IMR-90 (cell line): ENCODE measurements at regions not wholly inside any gene's neighbourhood (a gene's known extent, or its start where the extent isn't known, plus 50 kb on each side); places are given as distances from the start of the nearest gene placed in this dataset.

ENCODE experiments used
- ATAC-seq: fragments of 200-7000 bp; cut with Tn5 transposase; 2 replicates; pipeline ENCODE4 v1.9.1; 2020; ENCODE audit warnings: low read depth, mild to moderate bottlenecking, moderate library complexity
- BruUV-seq: library from RNA; stranded (reverse); fragments of 400-500 nt; replicated peaks from 2 replicates; lab custom pipeline; 2021; lab: Mats Ljungman, UMichigan
- CTCF ChIA-PET: fragments of 300-600 bp; formaldehyde crosslinking; extraction: SDS; loops from one replicate; lab custom pipeline; 2021; ENCODE audit warnings: antibody characterized with exemption; lab: Yijun Ruan, JAX
- POLR2A ChIA-PET: fragments of 300-600 bp; sonication (Branson Sonifier 250); formaldehyde crosslinking; loops from one replicate; lab custom pipeline; 2022; ENCODE audit warnings: antibody characterized with exemption; ENCODE audit not compliant: unreplicated experiment; lab: Charles Lee
- DNase-seq: peaks from one replicate; pipeline ENCODE4 v3.0.0; 2013
- H2AFZ ChIP-seq: replicated peaks from 2 replicates; pipeline ENCODE3; 2013; ENCODE audit warnings: low read length, mild to moderate bottlenecking; ENCODE audit not compliant: poor library complexity
- H2AK5ac ChIP-seq: 2 replicates; pipeline ENCODE4 v1.6.1; 2013; ENCODE audit warnings: low read depth, low read length, inconsistent platforms
- H2AK9ac ChIP-seq: replicated peaks from 2 replicates; pipeline ENCODE3; 2013; ENCODE audit warnings: mild to moderate bottlenecking, low read depth, low read length, moderate library complexity; ENCODE audit not compliant: poor library complexity
- H2BK120ac ChIP-seq: 2 replicates; pipeline ENCODE4 v1.6.1; 2013; ENCODE audit warnings: low read depth, low read length, inconsistent platforms
- H2BK15ac ChIP-seq: 3 replicates; pipeline ENCODE4 v1.6.1; 2013; ENCODE audit warnings: low read depth, low read length, inconsistent platforms
- H2BK20ac ChIP-seq: 2 replicates; pipeline ENCODE4 v1.6.1; 2013; ENCODE audit warnings: low read depth, mild to moderate bottlenecking, inconsistent platforms, low read length, moderate library complexity
- H2BK5ac ChIP-seq: 2 replicates; pipeline ENCODE4 v1.6.1; 2013; ENCODE audit warnings: mild to moderate bottlenecking, low read depth, low read length, inconsistent platforms; ENCODE audit not compliant: poor library complexity, severe bottlenecking
- H3K14ac ChIP-seq: replicated peaks from 2 replicates; pipeline ENCODE4 v1.6.1; 2013; ENCODE audit warnings: low read depth, low read length, inconsistent platforms
- H3K18ac ChIP-seq: 2 replicates; pipeline ENCODE4 v1.6.1; 2013; ENCODE audit warnings: low read depth, low read length, control low read depth
- H3K23ac ChIP-seq: 2 replicates; pipeline ENCODE4 v1.6.1; 2013; ENCODE audit warnings: low read depth, low read length, inconsistent platforms
- H3K27ac ChIP-seq: 2 replicates; pipeline ENCODE4 v1.5.1; 2013; ENCODE audit warnings: mild to moderate bottlenecking, control low read depth, low read length; ENCODE audit not compliant: insufficient read depth
- H3K27me3 ChIP-seq: 2 replicates; pipeline ENCODE4 v1.6.1; 2013; ENCODE audit warnings: low read length; ENCODE audit not compliant: control insufficient read depth, insufficient read depth
- H3K36me3 ChIP-seq: 2 replicates; pipeline ENCODE4 v1.6.1; 2013; ENCODE audit warnings: low read length, mixed read lengths; ENCODE audit not compliant: control insufficient read depth, insufficient read depth
- H3K4ac ChIP-seq: 2 replicates; pipeline ENCODE4 v1.6.1; 2013; ENCODE audit warnings: low read depth, low read length, inconsistent platforms
- H3K4me1 ChIP-seq: 2 replicates; pipeline ENCODE4 v1.6.1; 2013; ENCODE audit warnings: low read length, mixed read lengths; ENCODE audit not compliant: control insufficient read depth, insufficient read depth
- H3K4me2 ChIP-seq: 2 replicates; pipeline ENCODE4 v1.6.1; 2013; ENCODE audit warnings: low read depth, mild to moderate bottlenecking, control low read depth, low read length, moderate library complexity
- H3K4me3 ChIP-seq: 2 replicates; pipeline ENCODE4 v1.5.1; 2013; ENCODE audit warnings: low read depth, mild to moderate bottlenecking, control low read depth, low read length, moderate library complexity; ENCODE audit not compliant: insufficient read depth
- H3K56ac ChIP-seq: 2 replicates; pipeline ENCODE4 v1.6.1; 2013; ENCODE audit warnings: low read length, inconsistent platforms; ENCODE audit not compliant: insufficient read depth; ENCODE audit errors: extremely low read depth
- H3K79me1 ChIP-seq, 2 experiments: 2 replicates each; pipeline ENCODE4 v1.6.1; 2013; ENCODE audit warnings: low read length in 2 of 2, inconsistent platforms in 1 of 2, low read depth in 1 of 2
- H3K9ac ChIP-seq: 2 replicates; pipeline ENCODE4 v1.6.1; 2013; ENCODE audit warnings: low read depth, low read length, control low read depth
- H3K9me1 ChIP-seq: 2 replicates; pipeline ENCODE4 v1.6.1; 2013; ENCODE audit warnings: low read length, inconsistent platforms; ENCODE audit not compliant: insufficient read depth
- H3K9me3 ChIP-seq: 2 replicates; pipeline ENCODE4 v1.6.1; 2013; ENCODE audit warnings: low read length; ENCODE audit not compliant: control insufficient read depth, insufficient read depth
- H4K20me1 ChIP-seq: 2 replicates; pipeline ENCODE4 v1.6.1; 2013; ENCODE audit warnings: low read length, inconsistent platforms; ENCODE audit not compliant: insufficient read depth
- H4K5ac ChIP-seq: 2 replicates; pipeline ENCODE4 v1.6.1; 2013; ENCODE audit warnings: mild to moderate bottlenecking, low read depth, low read length, control low read depth
- H4K8ac ChIP-seq, 2 experiments: 2 replicates each; pipeline ENCODE4 v1.6.1; 2013; ENCODE audit warnings: low read depth in 2 of 2, low read length in 2 of 2, control low read depth in 1 of 2, inconsistent platforms in 1 of 2
- H4K91ac ChIP-seq: 2 replicates; pipeline ENCODE4 v1.6.1; 2013; ENCODE audit warnings: low read depth, low read length, inconsistent platforms; ENCODE audit not compliant: insufficient read depth
- CHD1 ChIP-seq: IDR thresholded peaks from 2 replicates; pipeline ENCODE4 v1.6.1; 2012; ENCODE audit warnings: low read depth, low read length, improper control_type of control experiment
- FOS ChIP-seq: fragments of 150-350 bp; IDR thresholded peaks from 2 replicates; pipeline ENCODE4 v1.6.1; 2016; ENCODE audit warnings: low read depth, low read length
- MAFK ChIP-seq: IDR thresholded peaks from 2 replicates; pipeline ENCODE4 v1.6.1; 2012; ENCODE audit warnings: low read depth, low read length, improper control_type of control experiment
- MXI1 ChIP-seq: IDR thresholded peaks from 2 replicates; pipeline ENCODE4 v1.6.1; 2012; ENCODE audit warnings: low read depth, mild to moderate bottlenecking, low read length, moderate library complexity, borderline replicate concordance
- NFE2L2 ChIP-seq: fragments of 150-350 bp; IDR thresholded peaks from 2 replicates; pipeline ENCODE4 v1.6.1; 2016; ENCODE audit warnings: low read depth, mild to moderate bottlenecking, low read length
- WGBS, 2 experiments: methylation state at CpG; one replicate each; pipeline versions ENCODE4 v1.1.5 to v1.1.7; 2013; ENCODE audit warnings: missing lambda C conversion rate in 2 of 2; ENCODE audit not compliant: insufficient read length in 1 of 2; ENCODE audit errors: extremely low coverage in 2 of 2; 5-methylcytosine and 5-hydroxymethylcytosine counted together
- dilution Hi-C: fragments of 300-500 bp; cut with HindIII; formaldehyde crosslinking; loops from one replicate; pipeline ENCODE4 v1.14.3; 2018; ENCODE audit warnings: low sequenced_read_pairs; ENCODE audit not compliant: unreplicated experiment
- in situ Hi-C: fragments of 300-500 bp; cut with MboI; formaldehyde crosslinking; loops from 3 replicates; pipeline ENCODE4 v1.14.3; 2019; ENCODE audit warnings: low sequenced_read_pairs, inconsistent platforms, mixed read lengths
- intact Hi-C: fragments of 100-400 bp; cut with micrococcal nuclease; formaldehyde crosslinking; loops from 2 replicates; pipeline ENCODE4 v1.10.0; 2022
- TF ChIP-seq, protein P1 (sequence below): conservative IDR thresholded peaks from 2 replicates; pipeline ENCODE4 v1.5.1; 2012; ENCODE audit warnings: mild to moderate bottlenecking, low read depth, low read length, improper control_type of control experiment

DNA sequence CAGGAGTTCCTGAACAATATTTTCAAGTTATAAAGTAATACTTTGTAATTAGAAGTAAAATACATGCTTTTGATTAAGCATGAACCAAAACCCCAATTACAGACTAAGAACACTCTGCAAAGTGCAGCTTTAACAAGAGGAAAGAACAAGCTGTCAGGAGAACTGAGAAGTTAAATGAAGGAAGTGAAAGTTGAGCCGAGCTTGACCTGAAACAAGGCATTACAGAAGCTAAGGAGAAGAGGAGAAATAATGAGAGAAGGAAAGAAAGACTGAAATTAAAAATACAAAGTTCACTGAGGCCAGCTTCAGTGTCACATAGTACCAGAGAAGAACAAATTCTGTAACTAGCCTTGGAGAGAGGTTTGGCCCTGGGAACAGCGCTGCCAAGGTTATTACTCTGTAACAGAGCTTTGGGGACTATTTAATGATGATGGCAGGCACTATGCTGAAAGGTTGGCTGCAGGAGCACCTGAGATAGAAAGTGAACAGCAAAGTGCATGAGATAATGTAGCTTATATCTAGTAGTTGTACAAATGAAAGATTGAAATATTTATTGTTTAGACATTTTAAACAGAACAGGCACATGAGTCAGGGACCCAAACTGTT, 241.9 kb upstream of the PEX5L start:
- POLR2A ChIA-PET = no interaction called here
- H3K36me3 ChIP-seq = no peaks in the 10 kb centered on the region
- no peak overlapping the region for H3K23ac ChIP-seq
- no peak overlapping the region for H3K56ac ChIP-seq
- H3K9ac ChIP-seq = no peak overlapping the region
- H2BK20ac ChIP-seq = no peak overlapping the region
- H2BK5ac ChIP-seq = no peak overlapping the region
- no peak for ATAC-seq
- H3K79me1 ChIP-seq = no peaks in the 10 kb centered on the region
- CTCF ChIA-PET = no interaction called here
- H4K8ac ChIP-seq = no peak overlapping the region
- no peaks in the 10 kb centered on the region for H4K20me1 ChIP-seq
- TF ChIP-seq CHD1 (no peak), FOS (no peak), MXI1 (no peak), NFE2L2 (no peak), MAFK (no peak)
- TF ChIP-seq, protein P1, sequence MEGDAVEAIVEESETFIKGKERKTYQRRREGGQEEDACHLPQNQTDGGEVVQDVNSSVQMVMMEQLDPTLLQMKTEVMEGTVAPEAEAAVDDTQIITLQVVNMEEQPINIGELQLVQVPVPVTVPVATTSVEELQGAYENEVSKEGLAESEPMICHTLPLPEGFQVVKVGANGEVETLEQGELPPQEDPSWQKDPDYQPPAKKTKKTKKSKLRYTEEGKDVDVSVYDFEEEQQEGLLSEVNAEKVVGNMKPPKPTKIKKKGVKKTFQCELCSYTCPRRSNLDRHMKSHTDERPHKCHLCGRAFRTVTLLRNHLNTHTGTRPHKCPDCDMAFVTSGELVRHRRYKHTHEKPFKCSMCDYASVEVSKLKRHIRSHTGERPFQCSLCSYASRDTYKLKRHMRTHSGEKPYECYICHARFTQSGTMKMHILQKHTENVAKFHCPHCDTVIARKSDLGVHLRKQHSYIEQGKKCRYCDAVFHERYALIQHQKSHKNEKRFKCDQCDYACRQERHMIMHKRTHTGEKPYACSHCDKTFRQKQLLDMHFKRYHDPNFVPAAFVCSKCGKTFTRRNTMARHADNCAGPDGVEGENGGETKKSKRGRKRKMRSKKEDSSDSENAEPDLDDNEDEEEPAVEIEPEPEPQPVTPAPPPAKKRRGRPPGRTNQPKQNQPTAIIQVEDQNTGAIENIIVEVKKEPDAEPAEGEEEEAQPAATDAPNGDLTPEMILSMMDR = no peak
- H2BK15ac ChIP-seq = no peak overlapping the region
- H3K14ac ChIP-seq = no peak overlapping the region
- intact Hi-C loops = no loop called here
- no peak overlapping the region for H2BK120ac ChIP-seq
- no peaks in the 10 kb centered on the region for H3K4me1 ChIP-seq
- H2AK5ac ChIP-seq = no peak overlapping the region
- H2AFZ ChIP-seq = no peak overlapping the region
- H3K4ac ChIP-seq = no peak overlapping the region
- H3K9me1 ChIP-seq = no peaks in the 10 kb centered on the region
- H4K91ac ChIP-seq = no peak overlapping the region
- no peak overlapping the region for H3K4me2 ChIP-seq
- in situ Hi-C loops = no loop called here
- H3K27ac ChIP-seq = no peak overlapping the region
- no peak overlapping the region for H3K4me3 ChIP-seq
- peaks cover 3% of the 10 kb centered on the region for H3K9me3 ChIP-seq
- BruUV-seq = no TSS peak
- no peak overlapping the region for H4K5ac ChIP-seq
- no peaks in the 10 kb centered on the region for H3K27me3 ChIP-seq
- no peak overlapping the region for H2AK9ac ChIP-seq
- H3K18ac ChIP-seq = no peak overlapping the region
- no peak for DNase-seq
- dilution Hi-C loops = no loop called here
- 57% methylated on average over 1 of the region's 2 CpGs; no CpG with 5 or more reads in 1 of the 2 experiments for WGBS, 2 experiments
